Testis (tissue), 2 donors: ENCODE measurements at regions not wholly inside any gene's neighbourhood (a gene's known extent, or its start where the extent isn't known, plus 50 kb on each side); places are given as distances from the start of the nearest gene placed in this dataset.

Source experiments
- POLR2A ChIP-seq: fragments of 450-650 bp; IDR thresholded peaks from one replicate; pipeline ENCODE4 v1.6.1; 2017; ENCODE audit warnings: antibody characterized with exemption, mild to moderate bottlenecking, moderate library complexity
- TF ChIP-seq, protein P1 (sequence below), 3 experiments: fragments of 450-650 bp in 2 of 3; fragments of 200-600 bp in 1 of 3; sonication (generic) in 1 of 3; IDR thresholded peaks; one replicate each; pipeline ENCODE4 v1.5.1; 2016 to 2019; ENCODE audit warnings: antibody characterized with exemption in 3 of 3, mild to moderate bottlenecking in 2 of 3, moderate library complexity in 1 of 3

DNA sequence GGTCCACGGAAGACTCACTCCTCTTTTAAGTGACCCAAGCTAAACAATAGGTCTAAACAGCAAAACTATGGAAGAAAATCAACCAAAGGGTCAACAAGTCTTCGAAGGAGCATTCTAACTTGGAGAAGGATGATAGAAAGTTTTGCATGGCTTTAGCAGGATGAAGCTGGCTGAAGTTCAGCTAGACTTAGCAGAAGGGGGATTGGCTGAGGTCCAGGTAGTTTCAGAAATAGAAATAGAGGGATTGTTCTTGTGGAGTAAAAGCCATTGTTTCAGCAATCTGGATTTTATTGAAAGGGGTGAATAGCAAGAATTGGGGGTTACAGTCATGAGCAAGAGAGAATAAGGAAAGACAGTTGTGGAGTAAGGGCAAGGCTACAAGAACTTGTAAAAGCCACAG is 84.7 kb upstream of the TSPAN8 start:
- TF ChIP-seq POLR2A = no peak
- TF ChIP-seq, protein P1, sequence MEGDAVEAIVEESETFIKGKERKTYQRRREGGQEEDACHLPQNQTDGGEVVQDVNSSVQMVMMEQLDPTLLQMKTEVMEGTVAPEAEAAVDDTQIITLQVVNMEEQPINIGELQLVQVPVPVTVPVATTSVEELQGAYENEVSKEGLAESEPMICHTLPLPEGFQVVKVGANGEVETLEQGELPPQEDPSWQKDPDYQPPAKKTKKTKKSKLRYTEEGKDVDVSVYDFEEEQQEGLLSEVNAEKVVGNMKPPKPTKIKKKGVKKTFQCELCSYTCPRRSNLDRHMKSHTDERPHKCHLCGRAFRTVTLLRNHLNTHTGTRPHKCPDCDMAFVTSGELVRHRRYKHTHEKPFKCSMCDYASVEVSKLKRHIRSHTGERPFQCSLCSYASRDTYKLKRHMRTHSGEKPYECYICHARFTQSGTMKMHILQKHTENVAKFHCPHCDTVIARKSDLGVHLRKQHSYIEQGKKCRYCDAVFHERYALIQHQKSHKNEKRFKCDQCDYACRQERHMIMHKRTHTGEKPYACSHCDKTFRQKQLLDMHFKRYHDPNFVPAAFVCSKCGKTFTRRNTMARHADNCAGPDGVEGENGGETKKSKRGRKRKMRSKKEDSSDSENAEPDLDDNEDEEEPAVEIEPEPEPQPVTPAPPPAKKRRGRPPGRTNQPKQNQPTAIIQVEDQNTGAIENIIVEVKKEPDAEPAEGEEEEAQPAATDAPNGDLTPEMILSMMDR (IDR thresholded peaks at IDR 0.05) = no peak
